ENCODE measurements at regions not wholly inside any gene's neighbourhood (a gene's known extent, or its start where the extent isn't known, plus 50 kb on each side); places are given as distances from the start of the nearest gene placed in this dataset.

DNA sequence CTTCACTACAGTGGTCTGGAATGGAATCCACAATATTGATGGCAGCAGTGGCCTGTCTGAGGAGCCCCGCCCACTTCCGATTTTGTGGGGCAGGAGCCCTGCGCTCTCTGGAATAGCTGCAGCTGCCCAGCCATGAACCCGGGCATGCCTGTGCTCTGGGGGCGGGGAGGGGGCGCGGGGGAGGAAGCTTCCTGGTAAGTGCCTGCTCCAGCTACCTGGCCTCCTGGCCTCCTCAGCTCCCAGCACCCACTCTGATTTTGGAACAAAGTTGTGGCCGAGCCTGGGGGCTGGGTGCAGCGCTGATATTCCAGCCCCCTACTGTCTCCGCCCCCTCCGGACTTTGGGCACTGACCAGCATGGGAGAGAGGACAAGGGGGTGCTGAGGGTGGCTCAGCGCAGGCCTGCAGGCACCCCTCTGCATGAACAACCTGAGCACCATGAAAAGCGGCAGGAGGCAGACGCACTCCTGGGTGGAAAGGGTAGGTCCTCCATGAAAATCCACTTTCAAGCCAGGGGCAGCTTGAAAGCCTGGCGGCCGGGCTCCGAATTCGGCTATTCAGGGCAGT, 972.7 kb upstream of the AGA start:
- no peaks in the 10 kb centered on the region for H3K79me2 ChIP-seq (ENCODE audit: insufficient read depth, low read length)
- no peak overlapping the region for H2AFZ ChIP-seq (ENCODE audit: low read length)
- no peaks in the 10 kb centered on the region for H3K36me3 ChIP-seq (replicated peaks in 1 of 2; ENCODE audit: control insufficient read depth in 1 of 2, insufficient read depth in 2 of 2, low read length in 2 of 2)
- no TSS peak for BruUV-seq (replicated peaks)
- no peaks in the 10 kb centered on the region for H3K27me3 ChIP-seq (ENCODE audit: control insufficient read depth in 1 of 2, insufficient read depth in 2 of 2, low read length in 2 of 2)
- H3K4me3 ChIP-seq (replicated peaks in 1 of 3; ENCODE audit: insufficient read depth in 1 of 3, low read depth in 2 of 3, low read length in 3 of 3): no peak overlapping the region
- intact Hi-C loops (cut with micrococcal nuclease; ENCODE audit: unreplicated experiment): no loop called here
- TF ChIP-seq BCL6 (CRISPR knock-in tag; IDR thresholded peaks at IDR 0.05) (no peak), FIP1L1 (IDR thresholded peaks at IDR 0.05; ENCODE audit: borderline replicate concordance, insufficient read depth, low read depth, low read length) (no peak), ZNF552 (CRISPR knock-in tag; IDR thresholded peaks at IDR 0.05; ENCODE audit: borderline replicate concordance) (no peak), ZNF768 (CRISPR knock-in tag; IDR thresholded peaks at IDR 0.05) (0 out of 2 replicates have a peak, but pooled peaks have one; percentile 21), HNRNPH1 (optimal IDR thresholded peaks at IDR 0.05; ENCODE audit: low read depth, low read length) (no peak), SKI (IDR thresholded peaks at IDR 0.05; ENCODE audit: partially characterized antibody) (no peak), ZNF446 (CRISPR knock-in tag; IDR thresholded peaks at IDR 0.05) (no peak), ZSCAN25 (CRISPR knock-in tag; IDR thresholded peaks at IDR 0.05) (no peak)
- no peak overlapping the region for H3K4me2 ChIP-seq (ENCODE audit: low read depth, low read length)
- no peaks in the 10 kb centered on the region for H4K20me1 ChIP-seq (ENCODE audit: insufficient read depth, low read length)
- no peaks in the 10 kb centered on the region; the same call in none of the 2 replicates for H3K9me3 ChIP-seq (ENCODE audit: low read length)
- in situ Hi-C loops (cut with HindIII; ENCODE audit: extremely low pct_ligation_motif_present, low pct_unique_long_range_greater_than_20kb): no loop called here
- no peak for ATAC-seq
- H3K27ac ChIP-seq (ENCODE audit: extremely low read length, insufficient read depth, low read length): no peak overlapping the region
- FAIRE-seq: no peak
- peaks cover 27% of the 10 kb centered on the region; the same call in 1 of the 2 replicates for H3K4me1 ChIP-seq (ENCODE audit: insufficient read depth, low read length)
- 90% methylated on average over 7 of the region's 18 CpGs for WGBS (ENCODE audit: low lambda C conversion rate)
- POLR2A ChIA-PET: no interaction called here
- no peak for DNase-seq (ENCODE audit: low spot score)
- CTCF ChIA-PET (ENCODE audit: low intra/inter-chr PET ratio, low total read pairs): no interaction called here
- H3K9ac ChIP-seq (ENCODE audit: insufficient read depth, low read depth, low read length): no peak overlapping the region

- ATAC-seq (no peak), DNase-seq (ENCODE audit: low spot score) (no peak), FAIRE-seq (no peak)
- H4K20me1 ChIP-seq (ENCODE audit: insufficient read depth, low read length): no peaks in the 10 kb centered on the region
- POLR2A ChIA-PET: no interaction called here
- H3K27ac ChIP-seq (ENCODE audit: extremely low read length, insufficient read depth, low read length): no peak overlapping the region
- no peaks in the 10 kb centered on the region; the same call in none of the 2 replicates for H3K9me3 ChIP-seq (ENCODE audit: low read length)
- WGBS (ENCODE audit: low lambda C conversion rate): 72% methylated on average over 5 of the region's 14 CpGs
- BruUV-seq (replicated peaks): no TSS peak
- no peaks in the 10 kb centered on the region for H3K27me3 ChIP-seq (ENCODE audit: control insufficient read depth in 1 of 2, insufficient read depth in 2 of 2, low read length in 2 of 2)
- H3K4me2 ChIP-seq (ENCODE audit: low read depth, low read length): no peak overlapping the region
- no peaks in the 10 kb centered on the region for H3K36me3 ChIP-seq (replicated peaks in 1 of 2; ENCODE audit: control insufficient read depth in 1 of 2, insufficient read depth in 2 of 2, low read length in 2 of 2)
- no peak overlapping the region for H2AFZ ChIP-seq (ENCODE audit: low read length)
- H3K9ac ChIP-seq (ENCODE audit: insufficient read depth, low read depth, low read length): no peak overlapping the region
- CTCF ChIA-PET (ENCODE audit: low intra/inter-chr PET ratio, low total read pairs): no interaction called here
- intact Hi-C loops (cut with micrococcal nuclease; ENCODE audit: unreplicated experiment): no loop called here
- H3K4me1 ChIP-seq (ENCODE audit: insufficient read depth, low read length): peaks cover 19% of the 10 kb centered on the region; the same call in 1 of the 2 replicates
- H3K79me2 ChIP-seq (ENCODE audit: insufficient read depth, low read length): no peaks in the 10 kb centered on the region
- H3K4me3 ChIP-seq (replicated peaks in 1 of 3; ENCODE audit: insufficient read depth in 1 of 3, low read depth in 2 of 3, low read length in 3 of 3): no peak overlapping the region
- in situ Hi-C loops (cut with HindIII; ENCODE audit: extremely low pct_ligation_motif_present, low pct_unique_long_range_greater_than_20kb): no loop called here
- TF ChIP-seq ZZZ3 (CRISPR knock-in tag; IDR thresholded peaks at IDR 0.05; ENCODE audit: borderline replicate concordance): no peak
- TF ChIP-seq U2AF2 (IDR thresholded peaks at IDR 0.05; ENCODE audit: low read depth, low read length): no peak
- no peak for TF ChIP-seq SETDB1 (CRISPR knock-in tag; IDR thresholded peaks at IDR 0.05; ENCODE audit: borderline replicate concordance)
- TF ChIP-seq, protein P1, sequence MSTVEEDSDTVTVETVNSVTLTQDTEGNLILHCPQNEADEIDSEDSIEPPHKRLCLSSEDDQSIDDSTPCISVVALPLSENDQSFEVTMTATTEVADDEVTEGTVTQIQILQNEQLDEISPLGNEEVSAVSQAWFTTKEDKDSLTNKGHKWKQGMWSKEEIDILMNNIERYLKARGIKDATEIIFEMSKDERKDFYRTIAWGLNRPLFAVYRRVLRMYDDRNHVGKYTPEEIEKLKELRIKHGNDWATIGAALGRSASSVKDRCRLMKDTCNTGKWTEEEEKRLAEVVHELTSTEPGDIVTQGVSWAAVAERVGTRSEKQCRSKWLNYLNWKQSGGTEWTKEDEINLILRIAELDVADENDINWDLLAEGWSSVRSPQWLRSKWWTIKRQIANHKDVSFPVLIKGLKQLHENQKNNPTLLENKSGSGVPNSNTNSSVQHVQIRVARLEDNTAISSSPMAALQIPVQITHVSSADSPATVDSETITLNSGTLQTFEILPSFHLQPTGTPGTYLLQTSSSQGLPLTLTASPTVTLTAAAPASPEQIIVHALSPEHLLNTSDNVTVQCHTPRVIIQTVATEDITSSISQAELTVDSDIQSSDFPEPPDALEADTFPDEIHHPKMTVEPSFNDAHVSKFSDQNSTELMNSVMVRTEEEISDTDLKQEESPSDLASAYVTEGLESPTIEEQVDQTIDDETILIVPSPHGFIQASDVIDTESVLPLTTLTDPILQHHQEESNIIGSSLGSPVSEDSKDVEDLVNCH (CRISPR knock-in tag; IDR thresholded peaks at IDR 0.05): no peak
- no peak for TF ChIP-seq KMT2B (CRISPR knock-in tag; IDR thresholded peaks at IDR 0.05)
- TF ChIP-seq CENPX (CRISPR knock-in tag; IDR thresholded peaks at IDR 0.05): no peak
- TF ChIP-seq, protein P2, sequence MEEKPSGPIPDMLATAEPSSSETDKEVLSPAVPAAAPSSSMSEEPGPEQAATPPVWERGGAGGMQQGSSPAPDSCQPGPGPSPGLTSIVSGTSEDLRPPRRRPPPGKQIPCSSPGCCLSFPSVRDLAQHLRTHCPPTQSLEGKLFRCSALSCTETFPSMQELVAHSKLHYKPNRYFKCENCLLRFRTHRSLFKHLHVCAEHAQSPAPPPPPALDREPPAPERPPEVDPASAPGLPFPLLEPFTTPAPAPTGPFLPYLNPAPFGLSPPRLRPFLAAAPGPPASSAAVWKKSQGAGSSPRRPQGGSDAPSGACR (CRISPR knock-in tag; IDR thresholded peaks at IDR 0.05): no peak
- TF ChIP-seq ZNF720 (CRISPR knock-in tag; IDR thresholded peaks at IDR 0.05): no peak
- TF ChIP-seq ZNF10 (CRISPR knock-in tag; IDR thresholded peaks at IDR 0.05; ENCODE audit: borderline replicate concordance, low read depth): no peak
- TF ChIP-seq SIN3A (IDR thresholded peaks at IDR 0.05; ENCODE audit: borderline replicate concordance, low read depth, low read length): no peak
Measured at GRCh38 chr4:178415925-178416324, 973.7 kb upstream of the AGA start.

Measured in HepG2 (cell line).